Uterus (tissue), 2 donors: ENCODE measurements at regions not wholly inside any gene's neighbourhood (a gene's known extent, or its start where the extent isn't known, plus 50 kb on each side); places are given as distances from the start of the nearest gene placed in this dataset.

Experiments
- CTCF ChIP-seq, 4 experiments: fragments of 200-600 bp in 2 of 4; fragments of 450-650 bp in 2 of 4; sonication (generic) in 2 of 4; IDR thresholded peaks; one replicate each; pipeline ENCODE4 v1.5.1; 2016 to 2019; ENCODE audit warnings: antibody characterized with exemption in 4 of 4, mild to moderate bottlenecking in 2 of 4, moderate library complexity in 1 of 4
- POLR2A ChIP-seq, 2 donors: fragments of 450-650 bp; IDR thresholded peaks; one replicate each; pipeline ENCODE4 v1.6.1; 2016; ENCODE audit warnings: antibody characterized with exemption in 2 of 2, mild to moderate bottlenecking in 1 of 2, moderate library complexity in 1 of 2

- TF ChIP-seq CTCF (IDR thresholded peaks at IDR 0.05): no peak
- no peak for TF ChIP-seq POLR2A (IDR thresholded peaks at IDR 0.05)
Observed at GRCh38 chr10:124207391-124207790, 114.0 kb upstream of the CHST15 start.
